ENCODE measurements at regions not wholly inside any gene's neighbourhood (a gene's known extent, or its start where the extent isn't known, plus 50 kb on each side); places are given as distances from the start of the nearest gene placed in this dataset.

- TF ChIP-seq MAX (IDR thresholded peaks at IDR 0.05) (no peak), CEBPB (IDR thresholded peaks at IDR 0.05) (no peak), EP300 (IDR thresholded peaks at IDR 0.05; ENCODE audit: borderline replicate concordance) (no peak), RAD21 (IDR thresholded peaks at IDR 0.05; ENCODE audit: low read depth) (no peak), TCF12 (IDR thresholded peaks at IDR 0.05; ENCODE audit: low read depth) (no peak), REST (IDR thresholded peaks at IDR 0.05; ENCODE audit: low read depth) (peak; percentile 73), TAF1 (IDR thresholded peaks at IDR 0.05; ENCODE audit: low read depth) (no peak)
Observed at GRCh38 chr11:129277198-129277843, 85.2 kb upstream of the ARHGAP32 start.
